KMS-11 (cell line): ENCODE measurements at regions not wholly inside any gene's neighbourhood (a gene's known extent, or its start where the extent isn't known, plus 50 kb on each side); places are given as distances from the start of the nearest gene placed in this dataset.

Experiments used
- H2AFZ ChIP-seq: fragments of 200-600 bp; sonication (generic); 2 replicates; pipeline ENCODE4 v1.6.1; 2016; ENCODE audit warnings: antibody characterized with exemption, mixed run types, low read depth
- H3K27ac ChIP-seq: fragments of 200-600 bp; sonication (generic); 2 replicates; pipeline ENCODE4 v1.6.1; 2016; ENCODE audit warnings: mild to moderate bottlenecking, mixed run types
- H3K27me3 ChIP-seq: fragments of 200-600 bp; sonication (generic); 2 replicates; pipeline ENCODE4 v1.6.1; 2017; ENCODE audit warnings: mild to moderate bottlenecking, low read depth, mixed run types, moderate library complexity; ENCODE audit not compliant: insufficient read depth
- H3K36me3 ChIP-seq: fragments of 200-600 bp; sonication (generic); 2 replicates; pipeline ENCODE4 v1.6.1; 2017; ENCODE audit warnings: mild to moderate bottlenecking, mixed run types; ENCODE audit not compliant: insufficient read depth
- H3K4me1 ChIP-seq: fragments of 200-600 bp; sonication (generic); 2 replicates; pipeline ENCODE4 v1.6.1; 2016; ENCODE audit warnings: mild to moderate bottlenecking, low read depth, mixed run types; ENCODE audit not compliant: poor library complexity, severe bottlenecking
- H3K4me2 ChIP-seq: fragments of 200-600 bp; sonication (generic); 2 replicates; pipeline ENCODE4 v1.7.0; 2016; ENCODE audit warnings: mild to moderate bottlenecking, mixed run types
- H3K4me3 ChIP-seq: fragments of 200-600 bp; sonication (generic); IDR thresholded peaks from 2 replicates; pipeline ENCODE4 v1.6.1; 2017; ENCODE audit warnings: low read depth, low read length, mixed read lengths; ENCODE audit not compliant: insufficient read depth
- H3K79me2 ChIP-seq: fragments of 200-600 bp; sonication (generic); 2 replicates; pipeline ENCODE4 v1.6.1; 2016; ENCODE audit warnings: low read depth, mixed run types; ENCODE audit not compliant: insufficient read depth
- H3K9ac ChIP-seq: fragments of 200-600 bp; sonication (generic); 2 replicates; pipeline ENCODE4 v1.6.1; 2016; ENCODE audit warnings: mild to moderate bottlenecking, mixed run types
- H4K20me1 ChIP-seq: fragments of 200-600 bp; sonication (generic); 2 replicates; pipeline ENCODE4 v1.6.1; 2016; ENCODE audit warnings: mild to moderate bottlenecking, mixed run types; ENCODE audit not compliant: insufficient read depth
- TF ChIP-seq, protein P1 (sequence below): fragments of 200-600 bp; sonication (generic); conservative IDR thresholded peaks from 2 replicates; pipeline ENCODE4 v1.6.1; 2017; ENCODE audit warnings: low read depth, mild to moderate bottlenecking, antibody characterized with exemption, low read length, moderate library complexity, mixed read lengths

DNA sequence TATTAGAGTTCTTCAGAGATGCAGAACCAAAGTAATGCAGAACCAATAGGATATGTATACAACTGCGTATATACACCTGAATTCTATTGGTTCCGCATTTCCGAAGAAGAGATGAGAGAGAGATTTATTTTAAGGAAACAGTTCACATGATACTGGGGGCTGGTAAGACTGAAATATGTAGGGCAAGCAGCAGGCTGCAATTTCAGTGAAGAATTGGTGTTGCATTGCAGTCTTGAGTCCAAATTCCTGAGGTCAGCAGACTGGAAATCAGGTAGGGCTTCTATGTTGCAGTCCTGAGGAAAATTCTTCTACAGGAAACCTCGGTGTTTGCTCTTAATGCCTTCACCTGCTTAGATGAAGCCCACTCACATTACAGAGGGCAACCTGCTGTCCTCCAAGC, 128.2 kb upstream of the MED13 start:
- no peak overlapping the region for H2AFZ ChIP-seq
- H3K4me2 ChIP-seq = no peak overlapping the region
- no peaks in the 10 kb centered on the region for H3K4me1 ChIP-seq
- H3K4me3 ChIP-seq = no peak overlapping the region
- no peak overlapping the region for H3K9ac ChIP-seq
- no peaks in the 10 kb centered on the region for H3K36me3 ChIP-seq
- no peaks in the 10 kb centered on the region for H4K20me1 ChIP-seq
- H3K27ac ChIP-seq = no peak overlapping the region
- H3K79me2 ChIP-seq = no peaks in the 10 kb centered on the region
- H3K27me3 ChIP-seq = no peaks in the 10 kb centered on the region
- TF ChIP-seq, protein P1, sequence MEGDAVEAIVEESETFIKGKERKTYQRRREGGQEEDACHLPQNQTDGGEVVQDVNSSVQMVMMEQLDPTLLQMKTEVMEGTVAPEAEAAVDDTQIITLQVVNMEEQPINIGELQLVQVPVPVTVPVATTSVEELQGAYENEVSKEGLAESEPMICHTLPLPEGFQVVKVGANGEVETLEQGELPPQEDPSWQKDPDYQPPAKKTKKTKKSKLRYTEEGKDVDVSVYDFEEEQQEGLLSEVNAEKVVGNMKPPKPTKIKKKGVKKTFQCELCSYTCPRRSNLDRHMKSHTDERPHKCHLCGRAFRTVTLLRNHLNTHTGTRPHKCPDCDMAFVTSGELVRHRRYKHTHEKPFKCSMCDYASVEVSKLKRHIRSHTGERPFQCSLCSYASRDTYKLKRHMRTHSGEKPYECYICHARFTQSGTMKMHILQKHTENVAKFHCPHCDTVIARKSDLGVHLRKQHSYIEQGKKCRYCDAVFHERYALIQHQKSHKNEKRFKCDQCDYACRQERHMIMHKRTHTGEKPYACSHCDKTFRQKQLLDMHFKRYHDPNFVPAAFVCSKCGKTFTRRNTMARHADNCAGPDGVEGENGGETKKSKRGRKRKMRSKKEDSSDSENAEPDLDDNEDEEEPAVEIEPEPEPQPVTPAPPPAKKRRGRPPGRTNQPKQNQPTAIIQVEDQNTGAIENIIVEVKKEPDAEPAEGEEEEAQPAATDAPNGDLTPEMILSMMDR = no peak

DNA sequence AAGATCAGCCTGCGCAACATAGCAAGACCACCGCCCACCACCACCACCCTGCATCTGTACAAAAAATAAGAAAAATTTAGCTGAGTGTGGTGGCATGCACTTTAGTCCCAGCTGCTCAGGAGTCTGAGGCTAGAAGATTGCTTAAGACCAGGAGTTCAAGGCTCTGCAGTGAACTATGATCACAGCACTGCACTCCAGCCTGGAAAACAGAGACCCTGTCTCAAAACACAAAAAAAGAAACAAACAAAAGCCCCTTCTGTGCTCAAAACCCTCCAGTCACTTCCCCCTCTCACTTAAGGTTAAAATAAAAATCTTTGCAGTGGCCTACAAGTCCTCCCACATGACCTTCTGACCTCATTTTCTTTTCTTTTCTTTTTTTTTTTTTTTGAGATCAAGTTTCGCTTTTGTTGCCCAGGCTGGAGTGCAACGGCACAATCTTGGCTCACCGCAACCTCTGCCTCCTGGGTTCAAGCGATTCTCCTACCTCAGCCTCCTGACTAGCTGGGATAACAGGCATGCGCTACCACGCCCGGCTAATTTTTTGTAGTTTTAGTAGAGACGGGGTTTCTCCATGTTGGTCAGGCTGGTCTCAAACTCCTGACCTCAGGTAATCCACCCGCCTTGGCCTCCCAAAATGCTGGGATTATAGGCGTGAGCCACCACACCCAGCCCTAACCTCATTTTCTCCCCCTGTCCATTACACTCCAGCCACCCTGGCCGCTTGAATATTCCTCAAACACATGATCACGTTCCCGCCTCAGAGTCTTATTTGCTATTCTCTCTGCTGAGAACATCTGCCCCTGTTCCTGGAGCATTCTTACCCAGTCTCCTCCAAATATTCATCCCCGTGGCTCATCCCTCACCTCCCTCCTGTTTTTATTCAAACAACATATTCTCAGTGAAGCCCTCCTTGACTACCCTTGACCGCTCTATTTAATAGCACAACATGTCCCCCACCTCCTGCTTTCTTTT, 126.6 kb upstream of the MED13 start:
- no peaks in the 10 kb centered on the region for H3K27me3 ChIP-seq
- TF ChIP-seq, protein P1 = no peak
- no peak overlapping the region for H3K9ac ChIP-seq
- H3K36me3 ChIP-seq = no peaks in the 10 kb centered on the region
- H3K4me3 ChIP-seq = no peak overlapping the region
- no peaks in the 10 kb centered on the region for H3K4me1 ChIP-seq
- H3K27ac ChIP-seq = no peak overlapping the region
- H3K79me2 ChIP-seq = no peaks in the 10 kb centered on the region
- no peak overlapping the region for H3K4me2 ChIP-seq
- no peaks in the 10 kb centered on the region for H4K20me1 ChIP-seq
- H2AFZ ChIP-seq = no peak overlapping the region

DNA sequence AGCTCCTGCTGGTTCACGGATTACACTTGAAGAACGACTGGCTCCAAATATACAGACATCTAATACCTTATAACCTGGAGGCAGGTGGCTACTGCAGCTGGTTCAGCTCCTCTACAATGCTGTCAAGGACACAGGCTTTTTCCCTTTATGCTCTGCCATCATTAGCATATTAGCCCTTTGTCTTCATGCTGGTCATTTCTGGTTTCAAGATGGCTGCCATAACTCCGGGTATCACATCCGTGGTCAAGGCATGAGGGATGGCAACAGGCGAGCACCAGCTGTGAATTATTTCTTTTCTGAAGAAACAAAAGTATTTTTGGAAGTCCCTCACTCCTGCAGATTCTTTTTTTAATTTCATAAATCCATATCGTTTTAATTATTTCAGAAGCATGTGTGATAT, 124.3 kb upstream of the MED13 start:
- H3K79me2 ChIP-seq = no peaks in the 10 kb centered on the region
- no peak overlapping the region for H3K4me2 ChIP-seq
- no peak overlapping the region for H3K4me3 ChIP-seq
- no peaks in the 10 kb centered on the region for H3K27me3 ChIP-seq
- H3K4me1 ChIP-seq = no peaks in the 10 kb centered on the region
- no peak overlapping the region for H2AFZ ChIP-seq
- no peaks in the 10 kb centered on the region for H3K36me3 ChIP-seq
- H3K9ac ChIP-seq = no peak overlapping the region
- TF ChIP-seq, protein P1 = no peak
- no peaks in the 10 kb centered on the region for H4K20me1 ChIP-seq
- H3K27ac ChIP-seq = no peak overlapping the region

DNA sequence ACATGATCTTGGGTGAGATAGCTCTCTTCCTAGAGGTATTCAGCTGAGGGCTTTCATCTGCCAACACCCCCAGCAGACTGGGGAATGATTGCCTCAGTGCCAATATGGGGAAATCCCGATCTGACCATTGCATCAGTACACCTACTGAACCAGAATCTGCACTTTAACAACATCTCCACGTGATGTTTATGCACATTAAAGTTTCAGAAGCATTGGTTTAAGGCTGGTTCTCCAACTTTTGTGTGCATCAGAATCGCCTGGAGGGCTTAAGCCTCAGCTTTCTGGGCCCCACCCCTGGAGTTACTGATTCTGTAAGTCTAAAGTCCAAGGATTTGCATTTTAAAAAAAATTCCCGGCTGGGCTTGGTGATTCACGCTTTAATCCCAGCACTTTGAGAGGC, 123.6 kb upstream of the MED13 start:
- Histone ChIP-seq H3K4me3 (no peak overlapping the region), H3K9ac (no peak overlapping the region), H2AFZ (no peak overlapping the region), H3K79me2 (no peaks in the 10 kb centered on the region), H4K20me1 (no peaks in the 10 kb centered on the region), H3K36me3 (no peaks in the 10 kb centered on the region), H3K27me3 (no peaks in the 10 kb centered on the region), H3K27ac (no peak overlapping the region), H3K4me2 (no peak overlapping the region), H3K4me1 (no peaks in the 10 kb centered on the region)
- TF ChIP-seq, protein P1 = no peak
